ENCODE measurements at regions not wholly inside any gene's neighbourhood (a gene's known extent, or its start where the extent isn't known, plus 50 kb on each side); places are given as distances from the start of the nearest gene placed in this dataset.
"Not testable (repeated sequence)": the region's sequence is repeated elsewhere in the genome, so short reads cannot be mapped to it uniquely, and the experiment has no call there.

DNA sequence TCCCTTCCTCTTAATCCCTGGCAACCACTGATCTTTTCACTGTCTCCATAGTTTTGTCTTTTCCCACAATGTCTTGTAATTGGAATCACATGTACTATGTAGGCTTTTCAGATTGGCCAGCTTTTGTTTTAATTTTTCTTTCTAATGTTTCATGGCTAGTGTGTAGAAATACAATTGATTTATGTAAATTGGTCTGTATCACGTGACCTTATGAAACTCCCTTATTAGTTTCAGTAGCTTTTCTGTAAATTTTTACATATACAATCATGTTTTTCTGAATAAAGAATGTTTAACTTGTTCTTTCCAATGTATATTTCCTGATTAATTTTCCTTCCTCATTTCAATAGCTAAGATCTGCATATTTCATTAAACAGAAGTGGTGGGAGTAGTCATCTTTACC lies 319.3 kb downstream of the MDFIC start:
- no peak for DNase-seq

GRCh38 chr7:115240242-115240641 lies 318.3 kb downstream of the MDFIC start:
- DNase-seq = no peak

DNA sequence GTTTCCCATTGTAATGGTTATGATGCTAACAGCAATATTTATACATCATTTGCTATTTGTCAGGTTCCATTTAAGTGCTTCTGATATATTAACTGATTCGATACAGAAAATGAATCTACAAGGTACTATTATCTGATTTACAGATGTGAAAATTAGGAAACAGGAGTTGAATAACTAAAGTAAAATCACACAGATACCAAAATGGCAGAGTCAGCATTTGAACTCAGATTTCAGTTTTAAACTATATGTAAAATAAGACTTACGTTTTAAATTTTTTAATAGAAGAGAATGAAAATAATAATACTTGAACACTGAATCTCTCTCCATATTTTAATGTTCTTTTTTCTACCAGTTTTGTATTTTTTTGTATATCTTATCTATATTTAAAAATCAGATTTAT lies 313.2 kb downstream of the MDFIC start:
- no peak for DNase-seq

GRCh38 chr7:115233809-115234208 lies 311.9 kb downstream of the MDFIC start:
- no peak for DNase-seq

- peak; percentile 1 for DNase-seq
Measured at GRCh38 chr7:115232041-115232440, 310.1 kb downstream of the MDFIC start.

DNA sequence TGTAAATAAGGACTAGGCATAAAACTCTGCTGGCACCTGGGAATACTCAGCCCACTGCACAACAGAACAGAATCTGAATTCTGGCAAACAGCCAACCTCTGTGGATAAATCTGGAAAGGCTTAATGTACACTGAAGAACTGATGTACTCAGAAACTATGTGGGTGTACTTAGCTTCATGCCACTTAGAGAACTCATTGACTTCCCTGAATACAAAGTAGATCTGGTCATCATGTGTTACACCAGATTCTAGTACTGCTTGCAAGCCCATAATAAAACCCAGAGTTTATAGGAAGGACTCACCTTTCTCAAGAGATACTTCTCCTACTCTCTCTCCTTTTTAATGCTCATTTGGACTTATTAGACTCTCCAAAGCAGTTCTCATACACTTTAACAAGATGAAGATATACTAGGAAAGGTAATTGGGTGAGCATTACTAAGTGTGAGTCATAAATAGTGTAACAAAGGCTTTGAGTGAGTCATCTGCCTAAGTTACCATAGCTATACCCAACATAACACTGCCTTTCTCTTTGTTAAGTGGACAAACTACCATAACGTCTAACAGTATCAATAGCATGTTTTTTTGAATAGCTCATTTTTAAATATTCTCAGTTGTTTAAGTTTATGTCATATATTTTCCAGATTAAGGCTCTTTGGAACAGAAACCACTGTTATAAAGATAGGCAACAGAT lies 309.1 kb downstream of the MDFIC start:
- peak; percentile 94 for DNase-seq

GRCh38 chr7:115229401-115230105 lies 307.7 kb downstream of the MDFIC start:
- DNase-seq = no peak

- DNase-seq = no peak
Measured at GRCh38 chr7:115227473-115228235, 305.8 kb downstream of the MDFIC start.

GRCh38 chr7:115226410-115226809 lies 304.5 kb downstream of the MDFIC start:
- no peak for DNase-seq

DNA sequence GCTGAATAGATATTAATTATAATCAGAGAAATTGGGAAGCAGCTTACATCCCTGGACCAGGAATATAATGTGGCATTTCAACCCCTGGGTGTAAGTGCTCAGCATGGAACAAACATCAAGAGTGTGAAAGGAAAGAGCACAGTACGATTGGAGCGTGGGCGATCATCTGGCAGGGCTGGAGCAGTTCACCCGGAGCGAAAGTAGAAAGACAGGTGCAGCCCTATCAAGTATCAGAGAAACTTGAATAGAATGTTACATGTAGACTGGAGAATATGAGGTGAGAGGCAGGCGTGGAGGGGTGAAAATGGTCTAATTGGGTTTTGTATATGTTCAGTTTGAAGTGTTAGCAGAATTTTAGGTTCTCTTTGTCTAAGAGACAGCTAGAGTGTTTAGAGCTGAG lies 303.0 kb downstream of the MDFIC start:
- DNase-seq = no peak

GRCh38 chr7:115223959-115224358 lies 302.1 kb downstream of the MDFIC start:
- no peak for DNase-seq

- no peak for DNase-seq
Measured at GRCh38 chr7:115221456-115221855, 299.6 kb downstream of the MDFIC start.

GRCh38 chr7:115218076-115218475 lies 296.2 kb downstream of the MDFIC start:
- no peak for DNase-seq

DNA sequence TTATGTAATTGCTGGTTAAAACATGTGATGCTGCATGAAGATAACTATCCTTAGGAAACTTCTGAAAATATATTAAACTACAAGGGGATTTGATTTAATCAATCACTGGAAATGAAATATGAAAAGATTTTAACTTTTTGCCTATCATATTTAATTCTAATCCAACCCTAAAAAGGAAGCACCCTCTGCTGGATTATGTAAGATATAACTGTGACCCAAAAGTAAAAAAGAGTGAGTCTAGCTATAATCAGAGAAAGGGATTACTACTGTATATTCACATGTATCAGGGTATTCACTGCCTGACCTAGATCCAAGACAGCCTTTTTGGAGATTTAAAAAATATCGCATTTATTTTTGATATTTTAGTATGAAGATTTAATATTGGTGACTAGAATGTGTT lies 295.5 kb downstream of the MDFIC start:
- DNase-seq = peak; percentile 20

DNA sequence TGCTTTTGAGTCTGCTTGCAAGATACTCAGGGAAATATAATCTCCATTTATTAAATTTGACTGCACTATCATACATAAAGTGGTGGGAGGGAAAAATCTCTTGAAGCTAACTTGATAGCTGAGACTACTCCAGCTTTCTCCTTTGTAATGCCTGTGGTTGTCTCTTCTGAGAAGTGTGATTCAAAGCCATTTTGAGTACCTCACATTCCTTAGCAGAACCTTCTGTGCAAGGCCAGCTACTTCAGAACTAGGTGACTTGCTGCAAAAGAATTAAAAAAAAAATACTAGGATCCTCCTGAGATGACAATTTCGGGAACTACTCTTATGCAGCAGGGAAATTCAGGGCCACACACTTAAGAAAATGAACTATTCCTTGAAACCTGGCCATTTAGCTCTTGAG lies 294.8 kb downstream of the MDFIC start:
- no peak for DNase-seq

DNA sequence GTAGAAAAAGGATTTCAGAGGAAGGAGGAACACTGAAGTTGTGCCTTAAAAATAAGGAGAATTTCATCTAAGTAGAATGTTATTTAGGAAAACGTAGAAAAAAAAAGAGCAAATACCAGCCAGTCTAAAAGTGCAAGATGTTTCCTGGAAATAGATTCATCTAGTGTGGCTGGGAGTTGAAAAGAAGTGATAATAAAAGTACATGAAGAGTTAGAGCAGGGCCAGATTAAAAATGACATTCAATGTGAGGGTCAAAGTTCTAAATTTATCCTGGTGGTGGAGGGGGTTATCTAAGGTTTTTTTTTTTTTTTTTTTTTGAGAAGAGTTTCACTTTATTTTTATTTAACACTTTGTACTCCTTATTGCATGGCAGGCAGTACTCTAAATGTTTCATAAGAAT lies 289.3 kb downstream of the MDFIC start:
- DNase-seq = no peak

GRCh38 chr7:115210552-115210951 lies 288.7 kb downstream of the MDFIC start:
- DNase-seq = no peak

GRCh38 chr7:115208710-115209560 lies 287.0 kb downstream of the MDFIC start:
- no peak for DNase-seq

DNA sequence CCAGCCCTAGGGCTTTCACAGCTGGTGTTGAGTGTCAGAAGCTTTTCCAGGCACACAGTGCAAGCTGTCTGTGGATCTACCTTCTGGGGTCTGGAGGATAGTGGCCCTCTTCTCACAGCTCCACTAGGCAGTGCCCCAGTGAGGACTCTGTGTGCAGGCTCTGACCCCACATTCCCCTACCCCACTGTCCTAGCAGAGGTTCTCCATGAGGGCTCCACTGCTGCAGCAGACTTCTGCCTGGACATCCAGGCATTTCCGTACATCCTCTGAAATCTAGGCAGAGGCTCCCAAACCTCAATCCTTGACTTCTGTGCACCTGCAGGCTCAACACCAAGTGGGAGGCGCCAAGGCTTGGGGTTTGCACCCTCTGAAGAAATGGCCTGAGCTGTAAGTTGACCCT lies 284.5 kb downstream of the MDFIC start:
- DNase-seq = not testable (repeated sequence)

- no peak for DNase-seq
Measured at GRCh38 chr7:115198143-115198542, 276.2 kb downstream of the MDFIC start.

DNA sequence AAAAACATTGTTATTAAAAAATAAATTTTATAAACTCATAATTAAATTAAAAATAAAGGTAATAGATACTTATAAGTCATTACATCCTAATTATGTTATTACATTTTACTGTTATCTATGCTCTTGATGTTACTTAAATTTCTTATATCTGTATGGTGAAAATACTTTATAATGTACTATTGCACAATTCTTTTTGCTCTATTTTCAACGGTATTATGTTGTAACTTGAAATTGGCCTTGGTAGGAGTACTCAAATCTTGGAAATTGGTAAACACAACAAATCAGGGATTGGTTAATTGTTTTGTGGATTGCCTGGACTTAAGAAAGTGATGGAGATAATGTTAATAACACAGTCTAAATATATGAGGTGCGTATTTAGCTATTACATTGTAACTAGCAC lies 273.3 kb downstream of the MDFIC start:
- no peak for DNase-seq

DNA sequence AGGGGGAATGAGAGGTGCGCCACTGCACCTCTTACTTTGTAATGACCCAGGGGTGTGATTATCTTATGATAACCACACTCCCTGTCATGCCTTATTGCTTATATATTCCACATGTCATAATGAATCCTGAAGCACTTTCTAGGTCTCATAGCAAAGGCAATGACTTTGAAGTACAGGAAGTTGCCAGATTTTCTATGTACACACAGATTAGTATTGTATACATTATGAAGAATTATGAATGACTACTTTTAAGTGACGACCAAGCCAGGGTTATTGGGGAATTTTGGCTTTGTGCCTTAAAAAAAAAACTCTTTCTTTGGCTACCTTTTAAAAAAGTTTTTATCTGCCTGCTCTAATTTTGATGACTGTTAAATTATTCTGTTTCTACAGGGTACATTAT lies 269.6 kb downstream of the MDFIC start:
- DNase-seq = no peak
